Iris pigment epithelial cell (primary cell): ENCODE measurements at regions not wholly inside any gene's neighbourhood (a gene's known extent, or its start where the extent isn't known, plus 50 kb on each side); places are given as distances from the start of the nearest gene placed in this dataset.

Source experiments
- DNase-seq: peaks from one replicate; pipeline ENCODE4 v3.0.0-alpha.2; 2011; ENCODE audit warnings: low read depth

DNA sequence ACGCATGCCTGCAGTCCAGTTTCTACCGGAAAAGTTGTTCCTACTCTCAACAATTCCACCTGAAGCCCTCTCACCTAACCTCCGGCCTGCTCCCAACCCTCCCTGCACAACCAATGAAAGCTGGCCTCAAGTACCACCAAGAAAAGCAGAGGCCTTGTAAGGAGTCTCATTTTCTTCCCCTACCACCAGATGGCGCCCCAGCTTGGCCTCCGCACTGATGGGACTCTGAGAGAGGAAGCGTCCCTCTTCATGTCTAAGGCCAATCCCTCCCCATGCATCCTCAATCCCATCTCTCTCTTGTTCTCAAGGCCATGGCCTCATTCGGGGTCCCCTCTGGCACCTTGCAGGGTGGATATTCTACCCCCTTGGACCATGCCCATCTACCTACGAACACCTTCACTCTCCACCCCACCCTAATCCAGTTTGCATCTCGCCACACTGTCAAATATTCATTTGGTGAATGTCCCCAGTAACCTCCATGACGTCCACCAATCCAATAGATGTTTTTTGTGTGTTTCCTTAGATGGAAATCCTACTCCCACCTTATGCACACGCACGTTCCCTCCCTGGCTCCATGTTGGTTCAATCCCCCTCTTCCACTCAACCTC is 412.8 kb downstream of the ZNF536 start:
- DNase-seq: peak; percentile 7

DNA sequence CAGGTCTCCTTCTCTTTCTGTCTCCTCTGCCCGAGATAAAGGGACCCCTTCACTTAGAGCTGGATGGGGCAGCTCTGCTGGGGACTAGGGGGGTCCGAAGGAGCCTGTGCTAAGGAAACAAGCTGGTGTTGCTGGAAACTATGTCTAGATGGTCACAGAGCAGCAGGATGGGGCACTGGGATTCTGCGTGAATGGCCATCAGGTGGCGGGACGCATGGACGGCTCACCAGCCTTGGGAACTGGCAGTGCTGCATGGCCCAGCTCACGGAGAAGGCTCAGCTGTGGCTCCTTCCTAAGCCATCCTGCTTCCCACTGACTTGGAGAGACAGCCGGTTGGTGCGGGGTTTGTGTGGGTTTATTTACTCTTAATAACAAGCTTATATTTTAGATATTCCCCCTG is 411.8 kb downstream of the ZNF536 start:
- DNase-seq: no peak

- DNase-seq: no peak
Measured at GRCh38 chr19:30783212-30783611, 411.0 kb downstream of the ZNF536 start.

- DNase-seq: no peak
Measured at GRCh38 chr19:30781519-30781918, 409.3 kb downstream of the ZNF536 start.

- no peak for DNase-seq
Measured at GRCh38 chr19:30781047-30781446, 408.9 kb downstream of the ZNF536 start.

DNA sequence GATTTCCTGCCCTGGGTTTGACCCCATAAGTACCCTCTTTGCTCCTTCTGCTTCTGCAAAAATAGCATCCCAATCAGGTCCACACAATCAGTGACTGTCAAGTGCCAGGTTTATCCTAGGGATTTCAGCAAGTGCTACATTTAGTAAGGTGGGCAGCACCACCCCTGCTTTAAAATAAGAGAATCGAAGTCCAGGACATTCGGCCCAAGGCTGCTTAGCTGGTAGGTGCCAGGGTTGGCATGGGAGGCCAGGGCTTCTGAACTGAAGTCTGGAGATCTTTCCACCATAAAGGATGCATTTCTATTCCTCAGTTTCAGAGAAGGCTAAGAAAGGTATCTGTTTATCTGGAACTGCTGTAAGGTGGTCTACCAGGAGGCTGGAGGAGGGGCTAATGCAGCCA is 408.3 kb downstream of the ZNF536 start:
- DNase-seq: no peak

DNA sequence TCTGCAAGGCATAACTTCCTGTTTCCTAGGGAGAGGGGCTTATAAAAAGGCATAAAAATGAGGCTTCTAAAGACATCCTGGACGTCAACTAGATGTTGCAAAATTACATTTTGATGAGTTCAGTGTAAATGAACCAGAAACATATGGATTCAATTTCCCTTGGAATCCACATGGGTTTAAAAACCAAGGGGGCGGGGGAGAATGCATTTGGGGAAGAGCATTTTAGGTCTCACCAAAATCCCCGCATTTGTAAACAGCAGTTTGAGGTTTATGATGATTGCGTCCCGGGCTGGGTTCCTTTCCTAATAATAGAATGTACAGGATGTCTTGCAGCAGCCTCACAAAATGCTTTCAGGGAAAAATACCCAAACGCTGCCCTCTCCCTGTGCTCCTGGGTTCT is 407.8 kb downstream of the ZNF536 start:
- no peak for DNase-seq

- DNase-seq: no peak
Measured at GRCh38 chr19:30778961-30779715, 407.0 kb downstream of the ZNF536 start.

DNA sequence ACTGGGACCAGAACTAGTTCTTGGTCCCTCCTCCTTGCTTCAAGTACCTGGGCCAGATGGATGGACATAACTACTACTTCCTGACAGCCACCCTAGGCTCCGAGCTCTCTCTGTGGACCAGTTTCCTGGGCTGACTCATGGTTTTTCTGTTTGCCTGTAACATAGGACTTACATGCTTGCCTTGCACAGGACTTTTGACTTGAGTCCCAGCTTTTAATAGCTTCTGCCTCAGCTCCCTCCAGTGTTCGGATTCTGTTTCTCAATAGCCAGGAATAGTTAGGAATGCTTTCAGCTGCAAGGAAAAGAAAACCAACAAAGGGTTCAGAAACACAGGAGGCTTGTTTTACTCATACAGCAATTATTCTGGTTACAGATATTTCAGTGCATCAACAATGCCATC is 405.9 kb downstream of the ZNF536 start:
- DNase-seq: no peak

- DNase-seq: no peak
Measured at GRCh38 chr19:30775956-30776355, 403.8 kb downstream of the ZNF536 start.

DNA sequence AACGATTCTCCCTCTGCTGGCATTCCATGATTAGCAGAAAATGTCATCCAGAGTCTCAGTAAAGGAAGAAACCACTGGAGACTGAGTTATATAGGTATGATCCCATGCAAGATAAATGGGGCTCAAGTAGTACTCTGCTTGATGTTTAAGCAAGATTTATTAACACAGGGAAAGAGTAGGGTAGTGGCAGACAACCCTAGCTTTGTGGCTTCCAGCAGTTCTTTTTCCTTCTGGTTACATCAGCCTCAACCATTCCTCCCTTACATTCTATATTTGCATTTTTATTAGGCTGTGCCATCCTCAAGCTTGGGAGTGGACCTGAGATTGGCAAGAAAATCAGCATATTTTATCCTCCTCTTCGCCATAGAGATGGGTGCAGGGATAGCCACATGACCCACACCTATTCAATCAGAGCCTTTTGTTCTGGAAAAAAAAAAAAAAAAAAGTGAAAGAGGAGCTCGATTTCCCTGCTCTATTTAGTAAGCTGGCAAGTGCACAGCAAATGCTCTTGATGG is 402.1 kb downstream of the ZNF536 start:
- DNase-seq: no peak

GRCh38 chr19:30762651-30763050 is 390.5 kb downstream of the ZNF536 start:
- no peak for DNase-seq

DNA sequence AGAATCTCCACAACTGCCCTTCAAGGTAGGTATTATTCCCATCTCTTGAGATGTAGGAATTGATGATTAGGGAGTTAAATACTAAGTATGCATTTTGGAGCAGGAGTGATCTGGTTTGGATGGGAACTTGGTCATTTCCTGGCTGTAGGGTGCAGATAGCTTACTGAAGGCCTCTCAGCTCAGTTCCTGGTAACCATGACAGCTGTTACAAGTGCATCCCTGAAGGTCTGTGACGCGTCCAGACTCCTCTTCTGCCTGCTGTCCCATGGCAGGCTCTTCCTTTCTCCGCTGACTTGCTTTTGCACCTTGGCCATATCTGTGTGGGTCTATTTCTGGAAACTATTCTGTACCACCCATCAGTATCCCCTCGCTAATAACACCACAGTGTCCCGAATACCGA is 387.8 kb downstream of the ZNF536 start:
- no peak for DNase-seq

DNA sequence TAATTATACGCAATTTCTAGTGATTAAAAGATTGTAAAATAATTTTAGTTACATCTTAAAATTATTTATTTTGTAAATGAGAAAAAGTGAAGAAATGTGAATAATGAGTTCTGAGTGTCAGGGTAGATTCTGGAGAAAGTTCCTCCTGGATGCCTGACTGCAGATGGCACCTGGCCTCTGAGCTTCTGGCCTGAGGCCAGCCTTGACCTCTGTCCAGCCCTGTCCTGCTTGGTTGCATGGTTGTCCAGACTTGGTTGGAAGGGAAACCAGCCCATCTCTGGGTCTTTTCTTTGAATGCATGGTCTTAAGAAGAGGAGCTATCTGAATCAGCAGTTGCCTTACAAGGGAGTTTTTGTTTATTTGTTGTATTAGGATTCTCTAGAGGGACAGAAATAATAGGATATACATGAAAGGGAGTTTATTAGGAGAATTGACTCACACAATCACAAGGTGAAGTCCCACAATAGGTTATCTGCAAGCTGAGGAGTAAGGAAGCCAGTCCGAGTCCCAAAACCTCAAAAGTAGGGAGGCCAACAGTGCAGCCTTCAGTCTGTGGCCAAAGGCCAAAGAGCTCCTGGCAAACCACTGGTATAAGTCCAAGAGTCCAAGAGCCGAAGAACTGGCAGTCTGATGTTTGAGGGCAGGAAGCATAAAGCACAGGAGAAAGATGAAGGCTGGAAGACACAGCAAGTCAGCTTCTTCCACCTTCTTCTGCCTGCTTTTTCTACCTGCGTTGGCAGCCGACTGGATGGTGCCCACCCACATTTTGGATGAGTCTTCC is 385.8 kb downstream of the ZNF536 start:
- DNase-seq: no peak

GRCh38 chr19:30757104-30757836 is 385.1 kb downstream of the ZNF536 start:
- no peak for DNase-seq

- DNase-seq: no peak
Measured at GRCh38 chr19:30755581-30755980, 383.4 kb downstream of the ZNF536 start.

DNA sequence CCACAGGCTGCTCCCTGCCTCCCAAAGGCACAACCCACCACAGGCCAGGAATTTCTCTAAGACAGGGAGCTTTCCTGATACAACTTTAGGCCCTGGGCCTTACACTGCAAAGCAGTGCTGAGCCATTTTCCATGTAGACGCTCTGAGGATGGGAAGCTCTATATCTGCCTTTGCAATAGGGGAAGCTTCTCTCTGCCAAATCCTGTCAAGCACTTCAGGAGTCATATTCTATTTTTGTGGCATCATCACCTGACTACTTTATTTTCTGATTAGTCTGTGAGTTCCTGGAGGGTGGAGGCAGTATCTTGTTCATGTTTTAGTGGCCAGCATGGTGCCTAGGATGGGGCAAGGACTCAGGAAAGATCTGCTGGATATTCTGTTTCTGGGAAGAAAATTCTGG is 382.0 kb downstream of the ZNF536 start:
- DNase-seq: no peak

- no peak for DNase-seq
Measured at GRCh38 chr19:30752876-30753275, 380.7 kb downstream of the ZNF536 start.

DNA sequence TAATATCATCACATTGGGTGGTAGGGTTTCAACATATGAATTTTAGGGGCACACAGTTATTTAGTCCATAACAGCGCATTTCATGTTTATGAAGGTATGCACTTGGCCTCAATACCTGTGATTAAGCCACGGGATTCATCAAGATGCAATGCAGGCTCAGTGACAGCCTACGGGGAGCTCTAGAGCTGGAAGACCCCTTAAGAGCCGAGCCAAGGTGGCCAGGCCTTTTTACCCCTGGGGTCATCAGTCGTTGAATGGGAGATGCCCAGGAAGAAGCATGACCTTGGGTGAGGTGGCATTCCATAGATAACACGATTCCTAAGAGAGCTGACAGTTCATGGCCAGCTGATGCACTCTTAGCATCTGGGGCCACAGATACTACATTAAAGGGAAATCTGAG is 380.0 kb downstream of the ZNF536 start:
- no peak for DNase-seq

DNA sequence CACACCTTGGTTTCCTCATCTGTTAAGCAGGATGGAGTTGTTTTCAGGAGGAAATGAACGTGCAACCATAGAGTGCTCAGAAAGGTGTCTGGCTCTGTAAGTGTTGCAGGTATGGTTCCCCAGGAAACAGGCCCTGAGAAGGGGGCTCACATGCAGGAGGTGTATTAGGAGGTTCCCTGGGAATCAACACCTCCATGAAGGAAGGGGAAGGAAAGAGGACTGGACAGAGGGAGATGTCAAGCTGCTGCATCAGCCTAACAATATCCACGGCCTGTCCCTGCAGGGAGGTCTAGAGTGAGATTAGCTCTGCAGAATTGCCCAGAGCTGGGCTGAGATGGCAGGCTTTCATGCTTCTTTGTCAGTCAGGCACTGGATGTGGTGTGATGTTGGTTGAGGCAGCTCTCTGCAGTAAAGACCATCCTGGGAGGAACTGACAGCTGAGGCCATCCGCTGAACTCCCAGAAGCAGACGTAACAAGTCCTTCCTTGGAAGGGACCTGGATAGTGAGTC is 373.3 kb downstream of the ZNF536 start:
- DNase-seq: no peak

DNA sequence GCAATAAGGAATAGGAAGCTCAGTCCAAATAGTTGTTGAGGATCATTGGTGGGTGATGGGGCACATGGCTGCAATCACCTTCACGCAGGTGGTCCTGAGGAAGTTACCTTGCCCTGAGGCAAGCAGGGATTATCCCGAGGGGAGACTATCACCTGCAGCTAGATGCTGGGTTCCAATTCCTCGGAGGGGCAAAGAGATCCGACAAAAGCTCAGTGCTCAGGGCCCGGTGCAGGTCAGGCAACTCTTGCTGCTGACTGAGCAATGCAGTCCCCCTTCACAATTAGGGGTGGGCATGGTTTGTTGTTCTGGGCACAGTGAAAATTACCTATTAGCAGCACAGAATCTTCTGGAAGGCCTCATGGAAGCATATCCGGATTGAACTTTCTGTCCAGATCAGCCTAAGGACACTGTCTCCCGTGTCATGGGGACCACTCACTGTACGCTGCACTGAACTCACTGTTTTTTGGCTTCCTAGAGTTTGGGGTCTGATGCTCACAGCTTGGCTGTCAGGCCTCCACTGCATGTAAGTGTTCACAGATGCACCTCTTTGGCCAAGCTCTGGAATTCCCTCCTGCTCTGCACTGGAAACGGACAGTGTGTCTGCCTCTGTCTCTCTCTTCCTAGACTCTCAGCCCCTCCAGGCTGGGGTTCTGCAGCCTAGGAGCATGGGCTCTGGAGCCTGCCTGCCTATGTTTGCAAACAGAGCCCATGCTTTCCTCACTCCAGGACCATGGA is 372.7 kb downstream of the ZNF536 start:
- DNase-seq: no peak
